Muscle layer of colon (tissue), 2 donors: ENCODE measurements at regions not wholly inside any gene's neighbourhood (a gene's known extent, or its start where the extent isn't known, plus 50 kb on each side); places are given as distances from the start of the nearest gene placed in this dataset.

ENCODE experiments used
- H3K27ac ChIP-seq: one replicate; pipeline ENCODE4 v1.7.0; 2013; ENCODE audit warnings: low read depth, mild to moderate bottlenecking, low read length, moderate library complexity
- H3K27me3 ChIP-seq, 2 donors: one replicate each; pipeline ENCODE4 v1.7.0; 2013; ENCODE audit warnings: low read length in 2 of 2, mild to moderate bottlenecking in 2 of 2; ENCODE audit not compliant: insufficient read depth in 2 of 2, control insufficient read depth in 1 of 2
- H3K36me3 ChIP-seq: one replicate; pipeline ENCODE4 v1.7.0; 2013; ENCODE audit warnings: mild to moderate bottlenecking, low read length; ENCODE audit not compliant: insufficient read depth
- H3K4me1 ChIP-seq: one replicate; pipeline ENCODE4 v1.7.0; 2013; ENCODE audit warnings: mild to moderate bottlenecking, low read length; ENCODE audit not compliant: insufficient read depth
- H3K4me3 ChIP-seq, 2 donors: one replicate each; pipeline ENCODE4 v1.7.0; 2013; ENCODE audit warnings: low read length in 2 of 2, low read depth in 1 of 2, mild to moderate bottlenecking in 1 of 2, moderate library complexity in 1 of 2
- H3K9ac ChIP-seq: one replicate; pipeline ENCODE4 v1.7.0; 2013; ENCODE audit warnings: low read length
- H3K9me3 ChIP-seq: one replicate; pipeline ENCODE4 v1.7.0; 2013; ENCODE audit warnings: mild to moderate bottlenecking, low read length
- donor health status: abdominal sarcoma.
- donor health status: Adenocarcinoma of cecum.

- Histone ChIP-seq H3K9me3 (no peaks in the 10 kb centered on the region), H3K9ac (no peak overlapping the region), H3K27me3 (no peaks in the 10 kb centered on the region), H3K4me3 (no peak overlapping the region), H3K27ac (no peak overlapping the region), H3K36me3 (no peaks in the 10 kb centered on the region), H3K4me1 (peaks cover 18% of the 10 kb centered on the region)
These were observed 197.9 kb upstream of the TWIST2 start for GRCh38 chr2:238649936-238650518.

DNA sequence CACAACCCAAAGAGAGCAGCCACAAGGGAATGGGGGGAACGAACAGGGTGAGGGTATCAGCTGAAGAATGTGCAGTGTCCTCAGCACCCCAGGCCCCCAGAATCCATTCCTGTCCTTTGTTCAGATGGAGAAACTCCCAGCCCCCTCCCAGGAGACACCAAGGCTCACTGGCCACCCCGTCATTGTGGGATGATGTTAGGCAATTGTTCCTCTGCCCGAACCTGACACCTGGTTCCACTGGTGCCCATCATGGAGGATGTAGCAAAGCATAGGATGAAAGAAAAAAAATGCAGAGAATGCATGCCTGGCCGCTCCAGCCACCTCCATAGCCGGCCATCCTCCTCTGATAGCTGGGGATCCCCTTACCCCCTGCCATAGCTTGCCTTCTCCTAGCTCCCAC, 197.3 kb upstream of the TWIST2 start:
- Histone ChIP-seq H3K4me3 (no peak overlapping the region), H3K36me3 (no peaks in the 10 kb centered on the region), H3K9me3 (no peaks in the 10 kb centered on the region), H3K27me3 (no peaks in the 10 kb centered on the region), H3K4me1 (peaks cover 22% of the 10 kb centered on the region), H3K9ac (no peak overlapping the region), H3K27ac (no peak overlapping the region)

- no peak overlapping the region for H3K9ac ChIP-seq
- no peak overlapping the region for H3K27ac ChIP-seq
- no peaks in the 10 kb centered on the region for H3K36me3 ChIP-seq
- H3K9me3 ChIP-seq: no peaks in the 10 kb centered on the region
- H3K4me1 ChIP-seq: peaks cover 22% of the 10 kb centered on the region
- H3K27me3 ChIP-seq: no peaks in the 10 kb centered on the region
- H3K4me3 ChIP-seq: no peak overlapping the region
These were observed 196.4 kb upstream of the TWIST2 start for GRCh38 chr2:238651306-238652052.

DNA sequence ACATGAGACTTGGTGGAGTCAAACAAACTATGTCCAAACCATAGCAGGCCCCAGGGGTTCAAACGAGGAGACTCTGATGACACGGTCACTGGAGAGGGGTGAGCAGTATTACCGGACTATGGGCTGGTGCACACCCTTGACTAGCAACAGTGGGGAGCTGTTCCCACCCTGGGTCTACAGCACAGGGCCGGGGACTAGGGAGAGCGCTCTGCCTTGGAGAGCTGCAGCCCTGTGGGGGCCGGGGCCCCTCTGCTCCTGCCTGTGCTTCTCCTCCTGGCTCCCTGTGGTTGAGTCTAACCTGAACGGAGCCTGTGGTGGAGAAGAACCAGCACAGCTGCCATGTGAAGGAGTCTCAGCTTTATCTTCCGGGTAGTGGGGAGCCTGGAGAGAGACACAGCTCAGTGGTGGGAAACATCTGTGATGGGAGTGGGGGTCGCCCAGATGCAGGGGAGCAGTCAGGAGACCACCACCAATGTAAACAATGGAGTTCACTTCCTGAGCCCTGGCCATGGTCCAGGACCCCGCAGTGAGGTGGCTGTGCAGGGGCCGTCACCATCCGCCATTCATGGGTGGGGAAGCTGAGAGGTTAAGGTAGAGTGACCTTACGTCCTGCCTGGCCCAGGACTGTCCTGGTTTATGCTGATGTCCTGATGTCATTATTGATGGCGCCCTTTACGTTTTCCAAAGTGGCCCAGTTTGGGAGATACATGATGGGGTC, 195.7 kb upstream of the TWIST2 start:
- Histone ChIP-seq H3K27ac (no peak overlapping the region), H3K4me3 (no peak overlapping the region), H3K4me1 (peaks cover 22% of the 10 kb centered on the region), H3K36me3 (no peaks in the 10 kb centered on the region), H3K9ac (no peak overlapping the region), H3K27me3 (no peaks in the 10 kb centered on the region), H3K9me3 (no peaks in the 10 kb centered on the region)

- Histone ChIP-seq H3K27ac (no peak overlapping the region), H3K4me3 (no peak overlapping the region), H3K9ac (no peak overlapping the region), H3K36me3 (no peaks in the 10 kb centered on the region), H3K9me3 (no peaks in the 10 kb centered on the region), H3K4me1 (peaks cover 23% of the 10 kb centered on the region), H3K27me3 (no peaks in the 10 kb centered on the region)
These were observed 195.1 kb upstream of the TWIST2 start for GRCh38 chr2:238652771-238653157.

GRCh38 chr2:238653431-238654109, 194.3 kb upstream of the TWIST2 start:
- Histone ChIP-seq H3K27me3 (no peaks in the 10 kb centered on the region), H3K36me3 (no peaks in the 10 kb centered on the region), H3K4me3 (no peak overlapping the region), H3K4me1 (peaks cover 23% of the 10 kb centered on the region), H3K27ac (no peak overlapping the region), H3K9me3 (no peaks in the 10 kb centered on the region), H3K9ac (no peak overlapping the region)

DNA sequence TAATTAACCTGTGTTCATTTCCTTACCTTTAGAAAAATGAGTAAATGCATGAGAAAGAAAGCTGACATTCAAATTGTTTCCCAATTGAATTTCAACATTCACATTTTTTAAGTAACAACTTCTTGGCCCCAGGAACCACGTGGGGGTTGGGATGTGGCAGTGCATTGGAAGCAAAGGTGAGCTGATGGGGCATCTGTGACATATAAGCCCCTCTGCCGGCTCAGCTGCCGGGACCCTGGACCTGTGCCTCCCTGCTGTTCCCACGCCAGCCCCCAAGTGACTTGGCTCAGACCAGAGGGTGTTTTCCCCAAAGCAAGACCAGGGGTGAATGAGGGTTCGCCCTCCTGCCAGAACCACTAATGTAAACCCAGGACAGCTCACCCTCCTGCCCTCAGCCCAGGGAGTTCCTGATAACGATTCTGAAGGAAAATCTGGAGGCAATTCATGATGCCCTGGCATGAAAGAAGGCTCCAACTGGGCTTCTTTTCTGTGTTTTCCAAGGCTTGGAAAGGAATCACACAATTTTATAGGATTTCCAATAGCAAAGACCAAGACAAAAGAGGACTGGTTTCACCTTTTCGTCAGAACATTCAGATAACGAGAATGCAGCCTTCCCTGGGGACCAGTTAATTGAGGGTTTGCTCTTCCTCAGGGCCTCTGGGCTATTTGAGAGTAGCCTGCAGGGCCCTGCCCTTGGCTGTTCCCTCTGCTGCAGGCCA, 193.2 kb upstream of the TWIST2 start:
- Histone ChIP-seq H3K27ac (no peak overlapping the region), H3K4me3 (no peak overlapping the region), H3K36me3 (no peaks in the 10 kb centered on the region), H3K4me1 (peaks cover 23% of the 10 kb centered on the region), H3K27me3 (no peaks in the 10 kb centered on the region), H3K9ac (no peak overlapping the region), H3K9me3 (no peaks in the 10 kb centered on the region)

GRCh38 chr2:238655198-238655860, 192.6 kb upstream of the TWIST2 start:
- Histone ChIP-seq H3K4me3 (no peak overlapping the region), H3K9ac (no peak overlapping the region), H3K4me1 (peaks cover 23% of the 10 kb centered on the region), H3K36me3 (no peaks in the 10 kb centered on the region), H3K9me3 (no peaks in the 10 kb centered on the region), H3K27ac (no peak overlapping the region), H3K27me3 (no peaks in the 10 kb centered on the region)

DNA sequence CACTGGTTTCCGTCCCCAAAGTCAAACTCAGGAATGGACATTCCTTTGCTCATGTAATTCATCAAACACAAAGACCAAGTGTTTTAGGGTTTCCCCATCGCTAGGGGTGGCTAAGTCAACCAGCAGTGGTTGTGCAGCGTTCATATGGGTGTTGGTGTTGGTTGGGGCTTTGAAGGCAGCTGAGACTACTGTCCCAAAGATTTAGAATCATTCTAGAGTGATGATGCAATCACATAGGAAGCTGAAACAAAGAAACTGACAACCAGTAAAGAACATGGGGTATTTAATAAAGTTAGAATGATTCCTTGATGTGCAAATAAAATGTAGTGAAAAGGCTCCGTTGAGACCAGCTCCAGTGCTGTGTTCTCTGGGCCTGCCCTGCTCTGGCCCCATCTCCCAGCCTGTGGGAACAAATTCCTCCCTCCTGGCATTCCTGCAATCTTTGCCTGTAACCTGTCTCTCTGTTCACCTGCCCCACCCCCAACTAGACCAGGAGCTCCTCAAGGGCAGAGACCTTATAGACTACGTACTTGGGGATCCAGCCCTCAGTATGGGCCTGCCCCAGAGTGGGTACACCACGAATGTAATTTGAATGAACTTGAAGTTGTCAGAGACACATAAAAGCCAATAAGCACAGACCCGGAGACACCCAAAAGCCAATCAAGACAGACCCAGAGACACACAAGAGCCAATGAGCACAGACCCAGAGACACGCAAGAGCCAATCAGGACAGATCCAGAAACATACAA, 191.7 kb upstream of the TWIST2 start:
- Histone ChIP-seq H3K27me3 (no peaks in the 10 kb centered on the region), H3K4me1 (peaks cover 23% of the 10 kb centered on the region), H3K9ac (no peak overlapping the region), H3K36me3 (no peaks in the 10 kb centered on the region), H3K27ac (no peak overlapping the region), H3K4me3 (no peak overlapping the region), H3K9me3 (no peaks in the 10 kb centered on the region)
